ENCODE measurements at regions not wholly inside any gene's neighbourhood (a gene's known extent, or its start where the extent isn't known, plus 50 kb on each side); places are given as distances from the start of the nearest gene placed in this dataset.
"Not testable (repeated sequence)": the region's sequence is repeated elsewhere in the genome, so short reads cannot be mapped to it uniquely, and the experiment has no call there.

GRCh38 chr3:145517416-145517815, 643.6 kb downstream of the PLOD2 start:
- DNase-seq = not testable (repeated sequence)

DNA sequence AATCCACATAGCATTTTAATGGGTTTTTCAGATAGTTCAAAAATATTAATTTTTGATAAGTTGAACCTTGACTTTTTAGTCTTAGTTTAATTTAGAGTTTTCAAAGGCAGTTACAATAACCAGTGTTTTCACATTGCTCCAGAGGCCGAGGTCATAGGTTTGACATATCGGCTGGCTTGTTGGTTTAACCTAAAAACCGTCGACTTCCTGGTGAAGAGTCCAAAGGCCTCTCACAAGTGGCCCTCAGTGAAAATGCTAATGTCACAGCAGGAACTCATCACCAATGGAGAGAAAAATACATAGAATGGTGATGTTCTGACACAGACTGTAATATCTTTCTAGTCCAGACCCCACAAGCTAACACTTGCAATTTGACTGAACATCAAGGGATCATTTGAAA, 642.3 kb downstream of the PLOD2 start:
- DNase-seq = peak; percentile 57

DNA sequence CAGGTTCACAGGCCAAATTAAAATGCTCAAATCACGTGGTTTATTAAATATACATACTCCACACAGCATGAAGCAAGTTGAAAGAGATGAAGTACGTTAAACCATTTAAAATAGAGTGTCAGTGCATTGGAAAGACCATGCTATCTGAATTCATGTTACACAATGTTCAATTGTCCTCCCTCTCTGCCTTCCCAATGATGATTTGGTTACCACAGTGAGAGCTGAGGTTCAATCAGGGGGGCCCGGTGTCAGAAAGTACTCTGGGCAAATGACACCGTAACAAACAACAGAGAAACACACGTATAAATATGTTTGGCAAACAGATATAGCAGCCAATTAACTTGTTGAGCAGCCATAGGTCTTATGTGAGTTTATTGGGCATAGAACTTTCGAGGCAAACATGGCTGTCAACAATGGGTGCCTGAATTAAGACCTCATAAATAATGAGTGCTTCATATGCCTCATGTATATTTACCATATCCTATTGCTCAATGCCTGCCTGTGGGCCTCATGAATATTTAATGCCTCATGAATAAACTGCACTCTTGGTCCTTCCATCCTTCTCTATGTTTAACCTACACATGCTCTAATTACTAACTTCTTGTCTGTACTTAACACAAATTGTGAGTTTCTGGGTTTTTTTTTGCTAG, 641.5 kb downstream of the PLOD2 start:
- peak; percentile 92 for DNase-seq

DNA sequence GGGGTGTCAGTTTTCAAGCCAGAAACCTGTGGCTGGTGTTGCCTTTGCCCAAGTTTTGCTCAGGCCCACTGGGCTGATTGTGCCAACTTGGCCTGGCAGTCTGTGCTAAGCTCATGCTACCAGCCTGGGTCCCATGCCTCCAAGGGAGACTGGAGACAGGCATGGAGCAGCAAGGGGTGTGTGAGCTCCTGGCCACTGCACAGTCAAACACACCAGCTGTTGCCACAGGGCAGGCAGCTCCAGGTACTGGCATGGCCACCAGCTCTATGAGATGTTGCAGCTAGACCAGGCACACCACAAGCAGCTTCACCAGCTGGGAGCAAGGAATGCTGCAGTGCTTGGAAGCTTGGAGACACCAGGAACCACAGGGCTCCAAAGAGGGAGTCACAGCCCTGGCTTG, 638.8 kb downstream of the PLOD2 start:
- DNase-seq = no peak

- DNase-seq = no peak
Observed at GRCh38 chr3:145522893-145523651, 637.9 kb downstream of the PLOD2 start.

GRCh38 chr3:145531548-145531947, 629.4 kb downstream of the PLOD2 start:
- DNase-seq = no peak

GRCh38 chr3:145533696-145534095, 627.3 kb downstream of the PLOD2 start:
- DNase-seq = no peak

GRCh38 chr3:145536461-145536860, 624.5 kb downstream of the PLOD2 start:
- no peak for DNase-seq

GRCh38 chr3:145550522-145550921, 610.5 kb downstream of the PLOD2 start:
- DNase-seq = no peak

- peak; percentile 33 for DNase-seq
Observed at GRCh38 chr3:145557405-145557804, 603.6 kb downstream of the PLOD2 start.

DNA sequence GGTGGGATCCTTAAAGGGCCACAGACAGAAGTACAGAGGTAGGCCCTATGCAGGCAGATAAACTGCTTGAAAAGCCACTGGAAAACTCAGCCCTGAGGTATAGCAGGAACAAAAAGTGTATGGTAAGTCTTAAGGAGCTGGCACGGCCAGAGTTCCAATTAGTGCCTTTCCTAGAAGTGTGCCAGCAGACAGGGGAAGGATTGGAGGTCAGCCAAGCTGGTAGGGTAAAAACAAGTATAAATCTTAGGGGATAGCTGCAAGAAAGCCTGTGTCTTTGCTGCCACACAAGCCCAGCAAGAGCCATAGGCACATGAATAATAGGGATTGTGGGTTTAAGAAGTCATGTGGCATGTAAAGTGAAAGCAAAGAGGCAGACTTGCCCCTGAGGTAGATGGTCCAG, 582.5 kb downstream of the PLOD2 start:
- no peak for DNase-seq

DNA sequence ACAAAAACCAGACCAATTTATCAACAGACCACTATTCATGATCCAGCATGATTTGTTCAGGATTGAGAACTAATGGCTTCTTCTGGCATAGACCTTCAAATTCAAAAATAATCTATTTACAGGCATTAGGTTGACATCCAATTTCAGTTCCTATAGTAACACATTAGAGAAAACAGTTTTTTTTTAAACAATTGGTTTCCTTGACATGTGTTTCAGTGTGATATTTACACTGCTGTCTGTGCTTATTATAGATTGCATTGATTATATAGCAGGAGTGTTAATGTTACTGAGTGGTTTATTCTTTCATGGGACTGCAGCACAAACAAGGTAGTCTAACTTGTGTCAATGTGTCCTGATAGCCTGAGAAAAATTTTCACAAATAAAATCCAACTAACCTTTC, 579.3 kb downstream of the PLOD2 start:
- DNase-seq = no peak

- DNase-seq = no peak
Observed at GRCh38 chr3:145604851-145605250, 556.1 kb downstream of the PLOD2 start.

- no peak for DNase-seq
Observed at GRCh38 chr3:145620002-145620401, 541.0 kb downstream of the PLOD2 start.

DNA sequence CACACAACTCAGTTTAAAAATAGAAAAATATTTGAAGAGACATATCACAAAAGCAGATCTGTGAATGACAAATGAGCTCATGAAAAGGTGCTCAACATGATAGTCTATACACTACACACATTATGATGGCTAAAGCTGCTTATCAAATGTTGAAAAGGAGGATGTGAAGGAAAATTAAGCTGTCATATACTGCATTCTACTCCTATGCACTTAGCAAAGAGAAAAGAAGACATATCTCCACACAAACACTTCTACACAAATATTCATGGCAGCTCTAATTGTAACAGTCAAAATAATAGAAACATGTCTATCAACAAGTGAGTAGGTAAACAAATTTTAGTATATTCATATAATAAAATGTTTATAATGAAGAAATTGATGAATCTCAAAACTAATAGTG, 540.5 kb downstream of the PLOD2 start:
- no peak for DNase-seq

DNA sequence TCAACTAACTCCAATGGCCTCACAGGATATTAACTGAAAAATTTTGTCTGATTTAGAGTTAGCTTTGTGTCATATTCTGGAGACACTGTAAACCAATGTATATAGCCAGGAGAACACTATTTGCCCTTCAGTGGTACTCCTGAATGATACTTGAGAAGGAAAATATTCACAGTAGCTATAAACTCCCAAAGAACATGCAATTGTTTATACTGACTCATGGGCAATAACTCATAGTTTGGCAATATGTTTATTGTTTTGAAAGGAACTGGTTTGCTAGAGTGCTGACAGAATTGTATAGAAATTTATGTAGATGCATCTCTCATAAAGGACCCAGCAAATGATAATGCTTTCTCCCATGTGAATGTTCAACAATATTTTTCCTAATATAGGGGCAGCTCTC, 537.6 kb downstream of the PLOD2 start:
- no peak for DNase-seq

DNA sequence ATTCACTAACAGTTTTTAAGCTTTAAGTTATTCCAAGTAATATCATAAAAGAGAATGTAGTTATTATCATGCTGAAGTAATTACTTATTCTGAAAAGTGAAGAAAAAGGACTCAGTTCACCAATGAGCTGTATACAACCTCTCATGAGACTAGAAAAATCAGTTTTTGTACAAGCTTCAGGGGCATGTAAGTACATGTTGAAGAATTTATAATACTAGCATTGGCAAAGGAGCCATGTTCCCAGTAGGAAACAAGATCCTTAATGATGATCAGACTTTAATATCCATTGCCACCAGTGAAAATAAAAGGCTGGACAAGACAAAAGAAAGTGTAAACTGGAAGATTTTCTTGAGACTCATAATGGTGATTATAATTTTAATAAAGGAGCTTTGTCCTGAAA, 532.8 kb downstream of the PLOD2 start:
- no peak for DNase-seq

DNA sequence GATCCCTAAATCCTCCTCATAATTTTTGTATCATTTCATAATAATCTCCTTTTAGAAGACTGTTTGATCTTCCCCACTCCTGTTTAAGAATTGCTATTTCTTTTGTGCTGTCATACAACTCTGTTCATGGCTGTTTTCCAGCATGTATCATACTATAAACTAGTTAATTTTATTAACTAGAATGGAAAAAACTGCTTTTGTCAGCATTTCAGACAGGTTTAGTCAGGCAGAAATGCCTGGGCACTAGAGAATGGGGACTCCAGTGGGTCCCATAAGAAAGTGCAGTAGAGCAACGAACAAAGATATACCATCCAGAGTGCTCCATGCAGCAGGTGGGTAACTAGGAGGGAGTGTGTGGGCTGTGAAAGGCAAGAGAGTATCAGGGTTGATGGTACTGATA, 523.9 kb downstream of the PLOD2 start:
- no peak for DNase-seq

DNA sequence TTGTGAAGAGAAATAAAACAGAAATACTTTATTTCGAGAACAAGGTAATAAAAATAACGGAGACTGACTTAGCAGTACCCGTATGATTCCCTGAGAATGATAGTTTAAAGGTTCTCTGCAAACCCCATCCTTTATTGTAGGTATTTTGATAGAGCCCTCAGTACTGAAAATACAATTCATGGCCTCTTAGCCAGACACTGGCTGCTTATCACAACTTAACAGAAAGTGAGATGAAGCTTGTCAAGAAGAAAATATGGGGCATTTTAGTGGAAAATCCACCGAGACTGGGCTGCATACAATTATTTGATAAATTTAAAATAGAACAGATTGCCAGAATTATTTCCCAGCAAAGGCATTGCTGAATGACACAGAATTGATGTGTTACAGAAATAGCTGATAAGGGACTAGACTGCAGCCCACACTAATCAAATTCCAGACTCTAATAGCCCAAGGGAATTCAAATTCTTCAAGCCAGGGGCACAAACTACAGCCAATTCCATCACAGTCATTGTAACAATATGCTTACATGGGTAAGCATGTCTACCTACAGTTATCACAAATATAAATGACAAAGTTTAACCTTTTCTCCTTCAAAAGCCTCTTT, 521.9 kb downstream of the PLOD2 start:
- DNase-seq = no peak

DNA sequence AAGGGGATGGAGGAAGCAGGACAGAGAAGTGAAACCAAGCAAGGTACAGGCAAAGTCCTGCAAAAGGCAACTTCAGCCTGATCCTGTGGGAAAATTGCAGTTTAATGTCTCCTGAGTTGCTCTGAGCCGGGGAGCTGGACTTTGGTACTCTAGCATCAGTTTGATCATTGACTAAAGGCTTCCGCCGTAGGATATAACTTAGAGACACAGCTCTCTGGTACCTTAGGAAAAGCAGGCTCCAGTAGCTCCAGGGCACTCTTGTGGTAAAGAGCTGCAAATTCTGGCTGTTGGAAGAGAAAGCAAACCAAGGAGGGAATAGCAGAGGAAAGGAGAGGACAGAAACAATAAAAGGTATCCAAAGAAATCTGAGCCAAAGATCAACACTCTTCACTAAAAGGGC, 521.1 kb downstream of the PLOD2 start:
- DNase-seq = no peak

DNA sequence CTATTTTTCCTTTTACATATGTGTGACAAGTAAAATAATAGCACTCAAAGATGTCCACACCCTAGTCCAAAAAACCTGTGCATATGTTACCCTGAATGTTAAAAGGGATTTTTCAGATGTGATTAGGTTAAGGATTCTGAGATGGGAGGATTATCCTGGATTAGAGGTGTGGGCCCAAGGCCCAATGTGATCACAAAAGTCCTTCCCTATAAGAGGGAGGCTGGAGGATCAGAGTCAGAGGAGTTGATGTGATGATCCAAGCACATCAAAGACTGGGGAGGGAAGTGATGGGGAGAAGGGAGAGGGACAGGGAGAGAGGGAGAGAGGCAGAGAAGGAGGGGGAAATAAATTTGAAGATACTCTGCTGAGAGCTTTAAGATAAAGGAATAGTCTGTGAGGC, 512.6 kb downstream of the PLOD2 start:
- no peak for DNase-seq

GRCh38 chr3:145649368-145649887, 511.6 kb downstream of the PLOD2 start:
- DNase-seq = no peak

DNA sequence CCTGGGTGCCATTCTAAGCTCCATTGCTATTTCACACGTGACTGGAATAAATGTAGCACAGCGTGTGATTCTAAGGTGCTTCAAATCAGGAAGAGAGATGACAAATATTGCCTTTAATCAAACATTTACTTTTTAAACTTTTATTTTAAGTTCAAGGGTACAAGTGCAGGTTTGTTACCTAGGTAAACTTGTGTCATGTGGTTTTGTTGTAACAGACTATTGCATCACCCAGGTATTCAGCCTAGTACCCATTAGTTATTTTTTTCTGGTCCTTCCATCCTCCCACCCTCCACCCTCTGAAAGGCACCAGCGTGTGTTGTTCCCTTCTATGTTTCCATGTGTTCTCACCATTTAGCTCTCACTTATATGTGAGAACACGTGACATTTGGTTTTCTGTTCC, 510.8 kb downstream of the PLOD2 start:
- DNase-seq = no peak

- no peak for DNase-seq
Observed at GRCh38 chr3:145671121-145671520, 489.9 kb downstream of the PLOD2 start.

Data from NCI-H526 treated with DMSO at 0.1 percent for 48 hours (cell line).